ENCODE measurements at regions not wholly inside any gene's neighbourhood (a gene's known extent, or its start where the extent isn't known, plus 50 kb on each side); places are given as distances from the start of the nearest gene placed in this dataset.

DNA sequence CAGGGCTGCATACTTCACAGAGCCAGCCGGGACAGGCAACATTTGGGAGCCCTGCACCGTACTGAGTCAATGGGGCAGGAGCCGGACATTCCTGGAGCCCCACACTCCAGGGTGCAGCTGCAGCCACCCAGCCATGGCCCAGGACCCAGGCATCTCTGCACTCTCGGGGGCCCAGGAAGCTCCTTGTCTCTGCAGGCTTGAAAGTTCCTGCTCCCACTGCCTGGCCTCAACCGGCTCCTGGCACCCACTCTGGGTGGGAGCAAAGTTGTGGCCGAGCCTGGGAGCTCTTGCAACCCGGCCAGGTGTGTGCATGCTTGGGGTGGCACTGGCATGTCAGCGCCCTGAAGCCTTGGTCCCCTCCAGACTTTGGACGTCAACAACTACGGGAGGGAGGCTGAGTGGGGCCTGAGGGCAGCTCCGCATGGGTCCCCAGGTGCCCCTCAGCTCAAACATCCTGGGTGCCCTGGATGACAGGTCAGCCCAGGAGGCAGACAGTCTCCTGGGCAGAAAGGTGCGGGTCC, 833.5 kb upstream of the CADM2 start:
- TF ChIP-seq, protein P1, sequence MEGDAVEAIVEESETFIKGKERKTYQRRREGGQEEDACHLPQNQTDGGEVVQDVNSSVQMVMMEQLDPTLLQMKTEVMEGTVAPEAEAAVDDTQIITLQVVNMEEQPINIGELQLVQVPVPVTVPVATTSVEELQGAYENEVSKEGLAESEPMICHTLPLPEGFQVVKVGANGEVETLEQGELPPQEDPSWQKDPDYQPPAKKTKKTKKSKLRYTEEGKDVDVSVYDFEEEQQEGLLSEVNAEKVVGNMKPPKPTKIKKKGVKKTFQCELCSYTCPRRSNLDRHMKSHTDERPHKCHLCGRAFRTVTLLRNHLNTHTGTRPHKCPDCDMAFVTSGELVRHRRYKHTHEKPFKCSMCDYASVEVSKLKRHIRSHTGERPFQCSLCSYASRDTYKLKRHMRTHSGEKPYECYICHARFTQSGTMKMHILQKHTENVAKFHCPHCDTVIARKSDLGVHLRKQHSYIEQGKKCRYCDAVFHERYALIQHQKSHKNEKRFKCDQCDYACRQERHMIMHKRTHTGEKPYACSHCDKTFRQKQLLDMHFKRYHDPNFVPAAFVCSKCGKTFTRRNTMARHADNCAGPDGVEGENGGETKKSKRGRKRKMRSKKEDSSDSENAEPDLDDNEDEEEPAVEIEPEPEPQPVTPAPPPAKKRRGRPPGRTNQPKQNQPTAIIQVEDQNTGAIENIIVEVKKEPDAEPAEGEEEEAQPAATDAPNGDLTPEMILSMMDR (IDR thresholded peaks at IDR 0.05) = no peak
- no peak for TF ChIP-seq POLR2AphosphoS5 (IDR thresholded peaks at IDR 0.05)
- no peak for TF ChIP-seq EP300 (IDR thresholded peaks at IDR 0.05; ENCODE audit: low read depth)
- TF ChIP-seq POLR2A (IDR thresholded peaks at IDR 0.05) = no peak

Measured in transverse colon (tissue), 4 donors.